ENCODE measurements at regions not wholly inside any gene's neighbourhood (a gene's known extent, or its start where the extent isn't known, plus 50 kb on each side); places are given as distances from the start of the nearest gene placed in this dataset.

- H3K9me3 ChIP-seq (ENCODE audit: control insufficient read depth, insufficient read depth, low read depth, low read length) = peaks cover 3% of the 10 kb centered on the region; the same call in 1 of the 2 replicates
- no peak overlapping the region for H3K4me3 ChIP-seq (ENCODE audit: low read depth, low read length)
- no peak overlapping the region for H3K27ac ChIP-seq (ENCODE audit: low read depth, low read length)
- H3K9ac ChIP-seq (ENCODE audit: low read length) = no peak overlapping the region
- H3K36me3 ChIP-seq (ENCODE audit: control insufficient read depth, insufficient read depth, low read length) = no peaks in the 10 kb centered on the region
- peaks cover 10% of the 10 kb centered on the region for H3K4me1 ChIP-seq (ENCODE audit: control insufficient read depth, insufficient read depth, low read length)
- H3K27me3 ChIP-seq (ENCODE audit: control insufficient read depth, insufficient read depth, low read length) = no peaks in the 10 kb centered on the region
These were observed 252.1 kb upstream of the CCNG1 start for GRCh38 chr5:163185315-163185714.

- Histone ChIP-seq H3K27ac (ENCODE audit: low read depth, low read length) (no peak overlapping the region), H3K4me3 (ENCODE audit: low read depth, low read length) (no peak overlapping the region), H3K9me3 (ENCODE audit: control insufficient read depth, insufficient read depth, low read depth, low read length) (peaks cover 3% of the 10 kb centered on the region; the same call in 1 of the 2 replicates), H3K4me1 (ENCODE audit: control insufficient read depth, insufficient read depth, low read length) (peaks cover 19% of the 10 kb centered on the region), H3K27me3 (ENCODE audit: control insufficient read depth, insufficient read depth, low read length) (no peaks in the 10 kb centered on the region), H3K36me3 (ENCODE audit: control insufficient read depth, insufficient read depth, low read length) (no peaks in the 10 kb centered on the region), H3K9ac (ENCODE audit: low read length) (no peak overlapping the region)
These were observed 248.3 kb upstream of the CCNG1 start for GRCh38 chr5:163189023-163189553.

- Histone ChIP-seq H3K27me3 (ENCODE audit: control insufficient read depth, insufficient read depth, low read length) (no peaks in the 10 kb centered on the region), H3K4me1 (ENCODE audit: control insufficient read depth, insufficient read depth, low read length) (peaks cover 19% of the 10 kb centered on the region), H3K9ac (ENCODE audit: low read length) (no peak overlapping the region), H3K4me3 (ENCODE audit: low read depth, low read length) (no peak overlapping the region), H3K27ac (ENCODE audit: low read depth, low read length) (no peak overlapping the region), H3K9me3 (ENCODE audit: control insufficient read depth, insufficient read depth, low read depth, low read length) (peaks cover 3% of the 10 kb centered on the region; the same call in 1 of the 2 replicates), H3K36me3 (ENCODE audit: control insufficient read depth, insufficient read depth, low read length) (no peaks in the 10 kb centered on the region)
These were observed 247.1 kb upstream of the CCNG1 start for GRCh38 chr5:163190283-163190682.

- no peaks in the 10 kb centered on the region for H3K27me3 ChIP-seq (ENCODE audit: control insufficient read depth, insufficient read depth, low read length)
- peaks cover 19% of the 10 kb centered on the region for H3K4me1 ChIP-seq (ENCODE audit: control insufficient read depth, insufficient read depth, low read length)
- H3K9me3 ChIP-seq (ENCODE audit: control insufficient read depth, insufficient read depth, low read depth, low read length) = no peaks in the 10 kb centered on the region
- no peak overlapping the region for H3K4me3 ChIP-seq (ENCODE audit: low read depth, low read length)
- no peak overlapping the region for H3K9ac ChIP-seq (ENCODE audit: low read length)
- no peak overlapping the region for H3K27ac ChIP-seq (ENCODE audit: low read depth, low read length)
- no peaks in the 10 kb centered on the region for H3K36me3 ChIP-seq (ENCODE audit: control insufficient read depth, insufficient read depth, low read length)
These were observed 246.6 kb upstream of the CCNG1 start for GRCh38 chr5:163190784-163191183.

- no peak overlapping the region for H3K4me3 ChIP-seq (ENCODE audit: low read depth, low read length)
- no peak overlapping the region for H3K9ac ChIP-seq (ENCODE audit: low read length)
- H3K36me3 ChIP-seq (ENCODE audit: control insufficient read depth, insufficient read depth, low read length) = no peaks in the 10 kb centered on the region
- peaks cover 19% of the 10 kb centered on the region for H3K4me1 ChIP-seq (ENCODE audit: control insufficient read depth, insufficient read depth, low read length)
- H3K9me3 ChIP-seq (ENCODE audit: control insufficient read depth, insufficient read depth, low read depth, low read length) = no peaks in the 10 kb centered on the region
- H3K27me3 ChIP-seq (ENCODE audit: control insufficient read depth, insufficient read depth, low read length) = no peaks in the 10 kb centered on the region
- no peak overlapping the region for H3K27ac ChIP-seq (ENCODE audit: low read depth, low read length)
These were observed 243.5 kb upstream of the CCNG1 start for GRCh38 chr5:163193886-163194285.

GRCh38 chr5:163205645-163206044, 231.8 kb upstream of the CCNG1 start:
- Histone ChIP-seq H3K9me3 (ENCODE audit: control insufficient read depth, insufficient read depth, low read depth, low read length) (no peaks in the 10 kb centered on the region), H3K4me3 (ENCODE audit: low read depth, low read length) (no peak overlapping the region), H3K27ac (ENCODE audit: low read depth, low read length) (no peak overlapping the region), H3K36me3 (ENCODE audit: control insufficient read depth, insufficient read depth, low read length) (no peaks in the 10 kb centered on the region), H3K27me3 (ENCODE audit: control insufficient read depth, insufficient read depth, low read length) (no peaks in the 10 kb centered on the region), H3K4me1 (ENCODE audit: control insufficient read depth, insufficient read depth, low read length) (no peaks in the 10 kb centered on the region), H3K9ac (ENCODE audit: low read length) (no peak overlapping the region)

GRCh38 chr5:163221581-163221980, 215.8 kb upstream of the CCNG1 start:
- Histone ChIP-seq H3K9ac (ENCODE audit: low read length) (no peak overlapping the region), H3K27ac (ENCODE audit: low read depth, low read length) (no peak overlapping the region), H3K9me3 (ENCODE audit: control insufficient read depth, insufficient read depth, low read depth, low read length) (no peaks in the 10 kb centered on the region), H3K27me3 (ENCODE audit: control insufficient read depth, insufficient read depth, low read length) (no peaks in the 10 kb centered on the region), H3K4me1 (ENCODE audit: control insufficient read depth, insufficient read depth, low read length) (no peaks in the 10 kb centered on the region), H3K36me3 (ENCODE audit: control insufficient read depth, insufficient read depth, low read length) (no peaks in the 10 kb centered on the region), H3K4me3 (ENCODE audit: low read depth, low read length) (no peak overlapping the region)

- no peaks in the 10 kb centered on the region for H3K9me3 ChIP-seq (ENCODE audit: control insufficient read depth, insufficient read depth, low read depth, low read length)
- H3K4me3 ChIP-seq (ENCODE audit: low read depth, low read length) = no peak overlapping the region
- no peaks in the 10 kb centered on the region for H3K27me3 ChIP-seq (ENCODE audit: control insufficient read depth, insufficient read depth, low read length)
- no peak overlapping the region for H3K27ac ChIP-seq (ENCODE audit: low read depth, low read length)
- H3K4me1 ChIP-seq (ENCODE audit: control insufficient read depth, insufficient read depth, low read length) = no peaks in the 10 kb centered on the region
- no peaks in the 10 kb centered on the region for H3K36me3 ChIP-seq (ENCODE audit: control insufficient read depth, insufficient read depth, low read length)
- no peak overlapping the region for H3K9ac ChIP-seq (ENCODE audit: low read length)
These were observed 214.4 kb upstream of the CCNG1 start for GRCh38 chr5:163222982-163223381.

- Histone ChIP-seq H3K27ac (ENCODE audit: low read depth, low read length) (no peak overlapping the region), H3K4me3 (ENCODE audit: low read depth, low read length) (no peak overlapping the region), H3K9ac (ENCODE audit: low read length) (no peak overlapping the region), H3K4me1 (ENCODE audit: control insufficient read depth, insufficient read depth, low read length) (peaks cover 8% of the 10 kb centered on the region), H3K36me3 (ENCODE audit: control insufficient read depth, insufficient read depth, low read length) (no peaks in the 10 kb centered on the region), H3K9me3 (ENCODE audit: control insufficient read depth, insufficient read depth, low read depth, low read length) (no peaks in the 10 kb centered on the region), H3K27me3 (ENCODE audit: control insufficient read depth, insufficient read depth, low read length) (no peaks in the 10 kb centered on the region)
These were observed 192.9 kb upstream of the CCNG1 start for GRCh38 chr5:163244445-163244987.

GRCh38 chr5:163245584-163245983, 191.8 kb upstream of the CCNG1 start:
- H3K9me3 ChIP-seq (ENCODE audit: control insufficient read depth, insufficient read depth, low read depth, low read length) = no peaks in the 10 kb centered on the region
- H3K27me3 ChIP-seq (ENCODE audit: control insufficient read depth, insufficient read depth, low read length) = no peaks in the 10 kb centered on the region
- no peak overlapping the region for H3K9ac ChIP-seq (ENCODE audit: low read length)
- no peak overlapping the region for H3K27ac ChIP-seq (ENCODE audit: low read depth, low read length)
- H3K36me3 ChIP-seq (ENCODE audit: control insufficient read depth, insufficient read depth, low read length) = no peaks in the 10 kb centered on the region
- H3K4me1 ChIP-seq (ENCODE audit: control insufficient read depth, insufficient read depth, low read length) = peaks cover 8% of the 10 kb centered on the region
- H3K4me3 ChIP-seq (ENCODE audit: low read depth, low read length) = no peak overlapping the region

GRCh38 chr5:163248333-163248732, 189.1 kb upstream of the CCNG1 start:
- no peak overlapping the region for H3K27ac ChIP-seq (ENCODE audit: low read depth, low read length)
- H3K9ac ChIP-seq (ENCODE audit: low read length) = no peak overlapping the region
- H3K27me3 ChIP-seq (ENCODE audit: control insufficient read depth, insufficient read depth, low read length) = no peaks in the 10 kb centered on the region
- no peaks in the 10 kb centered on the region for H3K36me3 ChIP-seq (ENCODE audit: control insufficient read depth, insufficient read depth, low read length)
- no peaks in the 10 kb centered on the region for H3K9me3 ChIP-seq (ENCODE audit: control insufficient read depth, insufficient read depth, low read depth, low read length)
- peaks cover 20% of the 10 kb centered on the region for H3K4me1 ChIP-seq (ENCODE audit: control insufficient read depth, insufficient read depth, low read length)
- H3K4me3 ChIP-seq (ENCODE audit: low read depth, low read length) = no peak overlapping the region

Data from HUES6 (cell line).